ENCODE measurements at regions not wholly inside any gene's neighbourhood (a gene's known extent, or its start where the extent isn't known, plus 50 kb on each side); places are given as distances from the start of the nearest gene placed in this dataset.

GRCh38 chr12:73330584-73331351 lies 1058.6 kb downstream of the TRHDE start:
- TF ChIP-seq EGR1 (IDR thresholded peaks at IDR 0.05) (no peak), CEBPB (IDR thresholded peaks at IDR 0.05) (no peak), MAX (IDR thresholded peaks at IDR 0.05) (no peak), TAF1 (IDR thresholded peaks at IDR 0.05; ENCODE audit: low read depth) (no peak), EP300 (IDR thresholded peaks at IDR 0.05; ENCODE audit: borderline replicate concordance) (no peak), ZBTB7A (IDR thresholded peaks at IDR 0.05; ENCODE audit: low read depth) (no peak), REST (IDR thresholded peaks at IDR 0.05; ENCODE audit: low read depth) (no peak), USF1 (IDR thresholded peaks at IDR 0.05) (no peak), YY1 (IDR thresholded peaks at IDR 0.05; ENCODE audit: low read depth) (no peak), TEAD4 (IDR thresholded peaks at IDR 0.05) (no peak)

Measured in Ishikawa (cell line).